Breast epithelium (tissue), 4 donors: ENCODE measurements at regions not wholly inside any gene's neighbourhood (a gene's known extent, or its start where the extent isn't known, plus 50 kb on each side); places are given as distances from the start of the nearest gene placed in this dataset.

Source experiments
- DNase-seq, 2 donors: peaks; one replicate each; pipeline ENCODE4 v3.0.0-alpha.2; 2019; ENCODE audit warnings: low spot score in 2 of 2
- H3K27ac ChIP-seq, 2 donors: fragments of 200-600 bp; sonication (generic) in 1 of 2; one replicate each; pipeline ENCODE4 v1.5.1; 2016 to 2019; ENCODE audit warnings: mild to moderate bottlenecking in 1 of 2
- H3K27me3 ChIP-seq, 2 donors: fragments of 200-600 bp; sonication (generic) in 1 of 2; one replicate each; pipeline versions ENCODE4 v1.5.1 to v1.6.0; 2017 to 2019; ENCODE audit warnings: control low read depth in 1 of 2, mild to moderate bottlenecking in 1 of 2
- H3K36me3 ChIP-seq: fragments of 200-600 bp; one replicate; pipeline ENCODE4 v1.5.1; 2019
- H3K4me1 ChIP-seq, 2 donors: fragments of 200-600 bp; sonication (generic); one replicate each; pipeline ENCODE4 v1.5.1; 2016 to 2019; ENCODE audit warnings: control low read depth in 1 of 2
- H3K4me3 ChIP-seq, 3 donors: fragments of 200-600 bp; sonication (generic); 1 replicate in 2 of 3; 2 replicates in 1 of 3; pipeline ENCODE4 v1.5.1; 2016 to 2019; ENCODE audit warnings: mild to moderate bottlenecking in 3 of 3, moderate library complexity in 2 of 3
- H3K9me3 ChIP-seq, 2 donors: fragments of 200-600 bp; sonication (generic) in 1 of 2; one replicate each; pipeline ENCODE4 v1.5.1; 2016 to 2019; ENCODE audit warnings: control low read depth in 1 of 2
- CTCF ChIP-seq, 3 donors: fragments of 450-650 bp; IDR thresholded peaks; one replicate each; pipeline ENCODE4 v1.5.1; 2016 to 2017; ENCODE audit warnings: antibody characterized with exemption in 3 of 3, mild to moderate bottlenecking in 3 of 3, moderate library complexity in 3 of 3
- POLR2A ChIP-seq: fragments of 450-650 bp; IDR thresholded peaks from one replicate; pipeline ENCODE4 v1.6.1; 2016; ENCODE audit warnings: antibody characterized with exemption, mild to moderate bottlenecking, moderate library complexity
- POLR2AphosphoS5 ChIP-seq, 3 donors: sonication (generic); formaldehyde crosslinking; IDR thresholded peaks; one replicate each; pipeline ENCODE4 v1.6.1; 2017; ENCODE audit warnings: antibody characterized with exemption in 3 of 3
- intact Hi-C: fragments of 100-400 bp; cut with DNase I; formaldehyde crosslinking; loops from one replicate; pipeline ENCODE4 v1.15.1; 2023; ENCODE audit warnings: low total_unique reads

- intact Hi-C loops, result no loop called here
- Histone ChIP-seq H3K27me3 (no peaks in the 10 kb centered on the region), H3K4me3 (no peak overlapping the region), H3K36me3 (no peaks in the 10 kb centered on the region), H3K9me3 (peaks cover 0 to 7% of the 10 kb centered on the region in 2 donors), H3K27ac (no peak overlapping the region), H3K4me1 (no peaks in the 10 kb centered on the region)
- TF ChIP-seq POLR2A (no peak), POLR2AphosphoS5 (IDR thresholded peaks at IDR 0.05) (no peak), CTCF (IDR thresholded peaks at IDR 0.05) (no peak)
- no peak for DNase-seq
Observed at GRCh38 chr11:94671553-94672366, 96.4 kb upstream of the AMOTL1 start.

GRCh38 chr11:94672636-94673035, 95.5 kb upstream of the AMOTL1 start:
- TF ChIP-seq POLR2A, result no peak
- TF ChIP-seq POLR2AphosphoS5 (IDR thresholded peaks at IDR 0.05), result no peak
- no peak for TF ChIP-seq CTCF (IDR thresholded peaks at IDR 0.05)
- Histone ChIP-seq H3K27ac (no peak overlapping the region), H3K9me3 (peaks cover 0 to 7% of the 10 kb centered on the region in 2 donors), H3K36me3 (no peaks in the 10 kb centered on the region), H3K4me3 (no peak overlapping the region), H3K4me1 (no peaks in the 10 kb centered on the region), H3K27me3 (no peaks in the 10 kb centered on the region)
- DNase-seq, result no peak
- intact Hi-C loops, result no loop called here

GRCh38 chr11:94673386-94673785, 94.8 kb upstream of the AMOTL1 start:
- no peak for TF ChIP-seq CTCF (IDR thresholded peaks at IDR 0.05)
- TF ChIP-seq POLR2AphosphoS5 (IDR thresholded peaks at IDR 0.05), result no peak
- TF ChIP-seq POLR2A, result no peak
- intact Hi-C loops, result no loop called here

GRCh38 chr11:94673951-94674491, 94.1 kb upstream of the AMOTL1 start:
- no peak for TF ChIP-seq POLR2A
- no peak for TF ChIP-seq CTCF (IDR thresholded peaks at IDR 0.05)
- no peak for TF ChIP-seq POLR2AphosphoS5 (IDR thresholded peaks at IDR 0.05)
- intact Hi-C loops, result no loop called here
- DNase-seq, result no peak
- Histone ChIP-seq H3K36me3 (no peaks in the 10 kb centered on the region), H3K9me3 (peaks cover 0 to 7% of the 10 kb centered on the region in 2 donors), H3K27ac (no peak overlapping the region), H3K4me3 (no peak overlapping the region), H3K27me3 (no peaks in the 10 kb centered on the region), H3K4me1 (no peaks in the 10 kb centered on the region)

More at GRCh38 chr11:94673386-94673785, 94.8 kb upstream of the AMOTL1 start:
- peaks cover 0 to 7% of the 10 kb centered on the region in 2 donors for H3K9me3 ChIP-seq
- H3K36me3 ChIP-seq, result no peaks in the 10 kb centered on the region
- H3K27ac ChIP-seq, result no peak overlapping the region
- H3K4me3 ChIP-seq, result no peak overlapping the region
- DNase-seq, result no peak
- H3K27me3 ChIP-seq, result no peaks in the 10 kb centered on the region
- no peaks in the 10 kb centered on the region for H3K4me1 ChIP-seq

GRCh38 chr11:94675239-94675638, 92.9 kb upstream of the AMOTL1 start:
- DNase-seq, result no peak
- no peak for TF ChIP-seq POLR2A
- TF ChIP-seq CTCF (IDR thresholded peaks at IDR 0.05), result no peak
- no peak for TF ChIP-seq POLR2AphosphoS5 (IDR thresholded peaks at IDR 0.05)
- intact Hi-C loops, result no loop called here
- Histone ChIP-seq H3K27me3 (no peaks in the 10 kb centered on the region), H3K4me1 (no peaks in the 10 kb centered on the region), H3K36me3 (no peaks in the 10 kb centered on the region), H3K9me3 (peaks cover 0 to 7% of the 10 kb centered on the region in 2 donors), H3K27ac (no peak overlapping the region), H3K4me3 (no peak overlapping the region)
